OCI-M2 (cell line): ENCODE measurements at regions not wholly inside any gene's neighbourhood (a gene's known extent, or its start where the extent isn't known, plus 50 kb on each side); places are given as distances from the start of the nearest gene placed in this dataset.

Source experiments
- DNase-seq: peaks from one replicate; lab custom pipeline; 2025; ENCODE audit not compliant: unreplicated experiment; lab: John Stamatoyannopoulos, UW

- DNase-seq: no peak
These were observed 727.5 kb downstream of the TBL1XR1 start for GRCh38 chr3:176469694-176470205.

- DNase-seq: no peak
These were observed 733.7 kb downstream of the TBL1XR1 start for GRCh38 chr3:176463610-176464009.

GRCh38 chr3:176447369-176447768 is 749.9 kb downstream of the TBL1XR1 start:
- DNase-seq: no peak

DNA sequence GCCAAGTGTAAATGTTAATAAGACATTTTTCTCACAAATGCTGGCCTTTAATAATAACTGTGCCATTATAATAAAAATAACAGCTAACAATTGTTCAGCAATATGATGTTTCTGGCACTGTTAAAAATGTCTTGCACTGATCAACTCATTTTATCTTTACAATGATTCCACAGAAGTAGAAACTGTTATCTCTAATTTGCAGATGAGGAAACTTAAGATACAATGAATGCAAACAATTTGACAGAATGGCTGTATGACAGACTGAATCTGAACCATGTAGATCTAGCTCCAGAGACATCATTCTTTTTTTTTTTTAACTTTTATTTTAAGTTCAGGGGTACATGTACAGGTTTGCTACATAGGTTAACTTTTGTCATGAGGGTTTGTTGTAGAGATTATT is 755.0 kb downstream of the TBL1XR1 start:
- no peak for DNase-seq

- no peak for DNase-seq
These were observed 757.6 kb downstream of the TBL1XR1 start for GRCh38 chr3:176439729-176440128.

DNA sequence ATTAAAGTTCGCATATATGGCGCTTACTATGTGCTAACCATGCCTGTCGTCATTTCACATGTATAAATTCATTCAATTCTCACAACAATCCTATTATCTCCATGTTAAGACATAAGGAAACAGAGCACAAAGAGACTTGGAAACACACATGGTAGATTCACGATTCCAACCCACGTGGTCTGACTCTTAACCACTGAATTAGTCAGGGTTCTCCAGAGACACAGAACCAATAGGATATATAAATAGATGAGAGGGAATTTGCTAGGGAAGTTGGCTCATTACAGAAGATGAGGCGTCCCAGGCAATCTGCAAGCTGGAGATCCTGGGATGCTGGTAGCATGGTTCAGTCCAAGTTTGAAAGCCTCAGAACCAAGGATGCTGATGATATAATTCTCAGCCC is 765.3 kb downstream of the TBL1XR1 start:
- DNase-seq: no peak

- no peak for DNase-seq
These were observed 766.3 kb downstream of the TBL1XR1 start for GRCh38 chr3:176431038-176431418.

- no peak for DNase-seq
These were observed 766.8 kb downstream of the TBL1XR1 start for GRCh38 chr3:176430244-176431037.

- DNase-seq: no peak
These were observed 768.7 kb downstream of the TBL1XR1 start for GRCh38 chr3:176428552-176428951.

GRCh38 chr3:176426371-176426770 is 770.9 kb downstream of the TBL1XR1 start:
- DNase-seq: no peak

DNA sequence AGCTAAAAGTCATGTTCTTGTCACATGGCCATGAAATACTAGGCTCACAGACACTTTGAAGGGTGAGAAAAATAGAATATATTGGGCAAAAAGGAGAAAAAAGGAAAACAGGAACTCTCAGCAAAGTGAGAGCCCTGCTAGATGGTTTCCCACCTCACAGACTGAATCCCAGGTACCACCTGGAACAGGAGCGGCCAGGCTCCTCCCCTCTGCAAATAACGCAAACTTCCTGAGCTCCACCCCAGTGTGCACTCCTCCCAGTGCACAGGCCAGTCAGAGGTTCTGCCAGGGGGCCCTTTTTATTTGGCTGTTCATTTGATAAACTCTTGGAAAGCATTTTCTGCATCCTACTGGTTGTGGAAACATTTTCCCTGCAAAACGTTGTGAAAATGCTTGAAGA is 780.4 kb downstream of the TBL1XR1 start:
- DNase-seq: no peak

DNA sequence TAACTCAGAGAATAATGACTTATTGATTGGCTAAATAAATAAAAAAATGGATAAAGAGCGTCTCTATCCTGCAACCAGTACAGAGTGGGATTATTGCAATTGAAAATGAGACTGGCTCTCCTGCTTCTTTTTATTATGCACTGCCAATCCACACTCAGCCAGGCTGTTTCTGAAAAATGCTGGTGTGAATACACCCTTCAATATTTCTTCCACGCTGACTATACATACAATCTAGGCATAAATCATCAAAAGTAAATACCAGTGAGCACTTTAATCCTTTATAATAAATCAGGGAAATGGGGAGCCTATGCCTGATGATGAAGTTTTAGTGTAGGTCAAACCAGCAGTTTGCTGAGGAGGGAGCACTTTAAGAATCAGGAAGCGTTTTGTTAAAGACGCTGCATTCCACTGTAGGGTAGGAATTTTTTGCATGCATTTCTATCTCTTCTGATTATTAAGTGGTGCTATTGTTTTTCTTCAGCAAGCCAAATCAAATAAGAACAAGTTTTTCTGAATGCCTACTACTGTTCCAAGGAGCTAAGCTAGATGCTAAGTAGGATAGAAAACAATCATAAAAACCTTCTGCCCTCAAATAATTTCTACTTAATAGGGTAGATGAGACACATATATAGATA is 781.5 kb downstream of the TBL1XR1 start:
- no peak for DNase-seq

DNA sequence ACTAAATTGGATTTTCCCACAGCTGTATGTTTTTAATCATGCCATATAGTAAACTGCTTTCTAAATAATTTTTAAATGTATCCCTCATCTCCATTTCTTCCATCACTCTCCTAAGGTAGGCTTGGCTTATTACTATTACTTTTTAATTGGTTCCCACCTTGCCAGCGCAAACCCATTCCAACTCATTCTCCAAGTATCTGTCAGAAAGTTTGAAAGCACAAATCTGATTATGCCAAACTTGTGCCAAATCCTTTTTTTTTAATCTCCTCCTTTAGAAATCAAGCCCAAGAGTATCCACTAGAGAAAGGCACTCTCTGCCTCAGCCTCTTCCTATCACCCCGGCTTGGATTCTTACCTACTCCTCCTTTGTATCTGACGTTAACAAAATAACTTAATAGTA is 784.5 kb downstream of the TBL1XR1 start:
- DNase-seq: no peak

DNA sequence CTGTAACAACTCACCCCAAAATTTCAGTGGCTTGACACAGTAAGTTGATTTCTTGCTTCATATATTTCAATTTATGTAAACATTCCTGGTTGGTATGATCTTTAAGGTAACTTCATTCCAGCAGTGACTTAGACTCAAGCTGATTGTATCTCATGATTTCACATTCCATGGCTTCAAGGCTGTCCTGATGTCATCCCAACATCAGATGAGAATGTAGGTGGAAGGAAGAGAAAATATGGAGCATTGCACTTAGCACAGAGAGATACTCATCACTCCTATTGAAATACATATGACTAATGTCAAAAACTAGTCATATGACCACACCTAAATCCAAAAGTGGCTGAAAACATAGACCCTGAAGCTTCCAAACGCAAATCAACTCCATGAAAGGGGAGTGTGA is 793.8 kb downstream of the TBL1XR1 start:
- no peak for DNase-seq

- no peak for DNase-seq
These were observed 796.1 kb downstream of the TBL1XR1 start for GRCh38 chr3:176401211-176401610.

DNA sequence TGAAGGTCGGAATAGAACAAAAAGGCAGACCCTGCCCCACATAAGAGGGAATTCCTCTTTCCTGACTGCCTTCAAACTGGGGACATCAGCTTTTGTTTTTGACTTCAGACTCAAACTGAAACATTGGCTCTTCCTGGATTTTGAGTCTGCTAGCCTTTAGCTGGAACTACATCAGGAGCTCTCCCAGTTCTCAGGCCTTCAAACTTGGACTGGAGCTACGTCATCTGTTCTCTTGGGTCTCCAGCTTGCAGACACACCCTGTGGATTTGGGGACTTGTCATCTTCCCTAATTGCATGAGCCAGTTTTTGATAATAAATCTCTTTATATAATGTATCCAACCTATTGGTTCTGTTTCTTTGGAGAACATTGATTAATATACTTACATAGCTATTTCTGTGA is 798.1 kb downstream of the TBL1XR1 start:
- DNase-seq: no peak

- no peak for DNase-seq
These were observed 802.0 kb downstream of the TBL1XR1 start for GRCh38 chr3:176395240-176395639.

- DNase-seq: no peak
These were observed 818.5 kb downstream of the TBL1XR1 start for GRCh38 chr3:176378789-176379188.

DNA sequence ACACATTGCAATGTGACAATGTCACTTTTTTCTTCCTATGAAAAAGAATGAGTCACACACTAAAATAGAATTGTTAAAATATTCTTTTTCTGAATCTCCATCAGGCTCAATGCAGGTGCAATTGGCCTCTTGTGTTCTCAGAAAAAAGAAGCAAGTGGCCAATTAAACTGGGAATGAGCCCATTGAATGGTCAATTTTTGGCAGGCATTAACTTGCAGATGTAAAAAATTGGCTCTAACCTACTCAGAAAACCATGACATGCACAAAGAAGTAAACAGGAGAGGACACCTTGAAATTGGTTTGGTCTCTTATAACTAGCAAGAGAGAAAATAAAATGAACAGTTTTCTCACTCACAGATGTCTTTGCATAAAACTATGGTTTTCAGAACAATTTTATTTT is 820.8 kb downstream of the TBL1XR1 start:
- DNase-seq: no peak

DNA sequence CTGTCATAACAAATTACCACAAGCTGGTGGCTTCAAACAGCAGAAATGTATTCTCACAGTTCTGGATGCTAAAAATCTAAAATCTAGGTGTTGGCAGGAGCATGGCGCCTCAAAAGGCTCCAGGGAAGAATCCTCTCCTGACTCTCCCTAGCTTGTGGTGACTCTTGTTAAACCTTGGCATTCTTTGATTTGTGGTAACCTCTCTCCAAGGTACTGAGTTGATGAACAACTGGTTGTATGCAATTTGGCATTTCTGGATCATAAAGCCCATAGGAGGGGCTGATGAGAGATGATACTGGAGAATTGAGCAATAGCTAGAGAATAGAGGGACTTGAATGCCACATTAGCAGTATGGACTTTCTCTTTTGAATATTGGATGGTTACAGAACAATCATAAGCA is 821.8 kb downstream of the TBL1XR1 start:
- no peak for DNase-seq

DNA sequence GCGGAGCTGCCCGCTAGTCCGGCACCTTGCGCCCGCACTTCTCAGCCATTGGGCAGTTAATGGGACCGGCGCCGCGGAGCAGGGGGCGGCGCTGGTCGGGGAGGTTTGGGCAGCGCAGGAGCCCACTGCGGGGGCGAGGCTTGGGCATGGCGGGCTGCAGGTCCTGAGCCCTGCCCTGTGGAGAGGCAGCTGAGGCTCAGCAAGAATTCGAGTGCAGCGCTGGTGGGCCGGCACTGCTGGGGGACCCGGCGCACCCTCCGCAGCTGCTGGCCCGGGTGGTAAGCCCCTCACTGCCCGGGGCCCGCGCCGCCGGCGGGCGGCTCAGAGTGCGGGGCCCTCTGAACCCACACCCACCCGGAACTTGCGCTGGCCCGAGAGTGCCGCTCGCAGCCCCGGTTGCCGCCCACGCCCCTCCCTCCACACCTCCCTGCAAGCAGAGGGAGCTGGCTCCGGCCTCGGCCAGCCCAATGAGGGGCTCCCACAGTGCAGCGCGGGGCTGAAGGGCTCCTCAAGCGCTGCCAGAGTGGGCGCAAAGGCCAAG is 835.0 kb downstream of the TBL1XR1 start:
- DNase-seq: no peak

- DNase-seq: no peak
These were observed 838.1 kb downstream of the TBL1XR1 start for GRCh38 chr3:176359211-176359610.
